HG03378 (cell line): ENCODE measurements at regions not wholly inside any gene's neighbourhood (a gene's known extent, or its start where the extent isn't known, plus 50 kb on each side); places are given as distances from the start of the nearest gene placed in this dataset.

Experiments used
- ATAC-seq: cut with Tn5 transposase; IDR thresholded peaks from one replicate; pipeline ENCODE4 v1.9.1; 2021; ENCODE audit warnings: mild to moderate bottlenecking, moderate library complexity; ENCODE audit not compliant: unreplicated experiment

DNA sequence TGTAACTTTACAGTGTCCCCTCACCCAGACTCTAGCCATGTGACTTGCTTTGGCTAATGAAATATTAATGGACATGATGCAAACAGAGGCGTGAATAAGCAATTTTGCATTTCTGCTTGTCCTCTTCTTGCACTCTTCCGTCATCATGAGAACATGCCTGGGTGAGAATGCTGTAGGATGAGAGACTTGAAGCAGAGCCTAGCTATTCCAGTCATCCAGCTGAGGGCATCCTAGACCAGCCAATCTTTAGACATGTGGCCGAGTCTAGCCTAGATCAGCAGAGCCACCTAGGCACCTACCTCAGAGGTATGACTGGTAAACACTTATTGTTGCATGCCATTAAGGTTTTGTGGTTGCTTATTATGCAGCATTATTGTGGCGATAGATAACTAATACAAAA, 450.5 kb upstream of the AZI2 start:
- no peak for ATAC-seq

DNA sequence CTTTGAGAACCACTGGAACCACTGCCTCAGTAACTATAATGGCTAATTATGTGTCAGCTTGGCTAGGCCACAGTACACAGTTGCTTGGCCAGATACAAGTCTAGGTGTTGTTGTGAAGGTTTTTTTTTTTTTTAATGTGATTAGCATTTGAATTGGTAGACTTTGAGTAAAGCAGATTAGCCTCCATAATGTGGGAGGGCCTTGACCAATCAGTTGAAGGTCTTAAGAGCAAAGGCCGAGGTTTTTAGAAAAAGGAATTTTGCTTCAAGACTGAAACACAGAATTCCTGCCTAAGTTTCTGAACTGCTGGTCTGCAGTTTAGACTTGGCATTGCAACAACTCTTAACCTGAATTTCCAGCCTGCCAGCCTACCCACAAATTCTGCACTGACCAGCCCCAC, 451.6 kb upstream of the AZI2 start:
- ATAC-seq: no peak

DNA sequence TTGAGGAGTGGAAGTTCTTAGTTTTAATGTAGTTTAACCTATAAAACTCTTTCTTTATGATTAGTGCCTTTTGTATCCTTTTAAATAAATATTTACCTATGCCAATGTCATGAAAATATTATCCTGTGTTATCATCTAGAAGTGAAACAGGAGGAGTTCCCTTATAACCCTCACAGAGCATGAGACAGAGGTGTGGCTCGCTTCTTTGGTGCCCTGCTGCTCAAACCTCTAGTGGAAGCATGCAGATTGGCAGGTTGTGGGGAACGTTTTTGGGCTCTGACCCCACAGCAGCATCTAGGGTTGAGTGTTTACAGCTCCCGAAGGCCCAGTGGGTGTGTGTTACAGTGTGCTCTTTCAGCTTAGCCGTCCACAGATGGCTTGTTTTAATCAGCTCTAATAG, 459.4 kb upstream of the AZI2 start:
- ATAC-seq: no peak

DNA sequence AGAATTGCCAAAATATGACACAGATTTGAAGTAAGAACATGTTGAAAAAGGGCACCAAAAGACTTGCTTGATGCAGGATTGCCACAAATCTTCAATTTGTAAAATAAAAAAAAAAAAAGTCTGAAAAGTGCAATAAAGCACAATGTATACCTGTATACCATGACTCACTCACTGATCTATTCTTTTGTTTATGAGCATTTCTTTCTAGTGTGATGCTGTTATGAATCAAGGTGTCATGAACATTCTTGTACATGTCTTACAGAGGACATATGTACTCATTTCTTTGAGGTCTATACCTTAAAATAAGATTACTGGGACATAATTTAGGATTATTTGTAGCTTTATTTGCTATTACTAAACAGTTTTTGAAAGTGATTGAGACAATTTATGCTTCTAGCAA, 464.9 kb upstream of the RBMS3 start:
- ATAC-seq: no peak

DNA sequence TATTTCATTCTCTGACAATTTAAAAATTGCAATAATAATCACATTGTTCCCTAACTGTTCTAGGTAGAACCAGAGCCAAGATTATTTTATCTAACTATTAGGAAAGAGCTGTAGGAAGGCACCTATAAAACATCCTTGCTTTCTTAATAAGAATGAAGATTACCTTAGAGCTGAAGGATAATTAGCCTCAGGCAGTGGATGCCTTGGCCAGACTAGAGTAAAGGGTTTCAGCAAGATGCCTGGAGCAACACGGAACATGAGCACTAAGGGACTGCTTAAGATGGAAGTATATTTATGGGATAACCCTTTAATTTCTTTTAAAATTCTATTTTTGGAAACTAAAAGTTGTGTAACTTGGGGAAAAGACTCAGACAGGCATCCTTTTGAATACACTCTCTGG, 456.6 kb upstream of the RBMS3 start:
- no peak for ATAC-seq

DNA sequence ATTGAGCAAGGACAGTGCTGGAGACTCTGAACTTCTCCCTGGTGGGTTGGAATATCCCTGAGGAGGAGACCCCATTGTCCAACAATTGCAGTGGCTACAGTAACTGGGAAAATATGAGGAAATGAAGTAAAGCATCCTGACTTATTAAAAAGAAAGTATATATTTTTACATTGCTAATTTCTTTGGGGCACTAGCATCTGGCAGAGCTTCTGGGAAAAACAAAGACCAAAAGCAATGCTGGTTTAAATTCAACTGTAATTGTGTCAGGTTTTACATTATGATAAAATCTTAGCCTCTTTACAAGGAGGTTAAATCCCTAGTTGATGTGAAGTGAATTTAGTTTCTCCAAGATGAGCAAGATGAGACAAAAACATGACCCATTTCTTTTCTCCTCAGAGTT, 454.0 kb upstream of the RBMS3 start:
- ATAC-seq: no peak

DNA sequence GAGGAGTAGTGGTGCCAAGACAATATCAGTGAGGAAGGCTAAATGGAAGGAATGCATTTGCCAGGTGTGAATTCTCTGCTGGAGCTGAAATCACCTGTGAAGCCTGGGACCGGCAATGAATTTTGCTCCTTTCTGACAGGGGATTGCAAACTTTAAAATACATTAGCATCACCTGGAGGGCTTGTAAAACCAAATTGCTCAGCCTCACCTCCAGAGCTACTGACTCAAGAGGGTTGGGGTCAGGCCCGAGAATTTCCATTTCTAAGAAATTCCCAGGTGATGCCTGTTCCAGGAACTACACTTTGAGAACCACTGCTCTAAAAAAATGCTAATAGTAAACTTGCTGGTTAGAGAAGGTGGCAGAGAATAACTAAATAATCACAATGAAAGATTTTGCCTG, 445.6 kb upstream of the RBMS3 start:
- ATAC-seq: no peak

DNA sequence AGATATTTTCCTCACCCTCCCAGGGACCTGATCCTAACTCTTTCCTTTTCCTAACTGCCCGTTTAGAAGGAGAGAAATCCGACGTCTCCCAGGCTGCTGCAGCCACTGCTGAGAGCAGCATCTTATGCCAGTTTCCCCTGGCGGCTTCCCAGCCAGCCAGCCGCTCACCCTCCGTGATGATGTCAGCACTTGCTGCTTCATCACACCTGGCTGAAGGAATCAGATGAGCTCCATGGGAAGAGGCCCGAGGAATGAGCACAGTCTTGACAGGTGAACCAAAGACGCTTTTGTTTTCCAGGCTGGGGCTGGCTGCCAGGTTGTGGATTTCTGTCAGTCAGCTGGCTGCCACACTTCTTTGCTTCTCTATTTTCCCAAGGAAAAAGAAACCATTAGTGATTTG, 445.1 kb upstream of the RBMS3 start:
- no peak for ATAC-seq

DNA sequence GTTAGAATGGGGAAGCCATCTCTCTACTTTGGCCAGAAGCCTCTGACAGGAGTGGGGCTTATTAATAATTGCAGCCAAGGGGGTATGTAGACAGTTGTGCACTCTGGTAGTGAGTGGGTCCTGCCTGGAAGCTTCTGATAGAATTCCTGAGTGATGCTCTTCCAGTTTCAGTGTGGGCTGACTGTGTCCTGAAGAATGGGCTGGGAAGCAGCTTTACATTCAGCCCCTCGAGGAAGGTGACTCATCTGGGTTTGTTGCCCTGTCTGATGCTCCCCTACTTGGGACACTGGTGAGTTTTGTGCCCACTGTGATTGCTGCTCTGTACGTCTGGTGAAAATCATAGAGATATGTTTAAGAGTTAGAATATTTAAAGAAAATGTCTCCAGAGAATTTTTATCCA, 444.7 kb upstream of the RBMS3 start:
- no peak for ATAC-seq

DNA sequence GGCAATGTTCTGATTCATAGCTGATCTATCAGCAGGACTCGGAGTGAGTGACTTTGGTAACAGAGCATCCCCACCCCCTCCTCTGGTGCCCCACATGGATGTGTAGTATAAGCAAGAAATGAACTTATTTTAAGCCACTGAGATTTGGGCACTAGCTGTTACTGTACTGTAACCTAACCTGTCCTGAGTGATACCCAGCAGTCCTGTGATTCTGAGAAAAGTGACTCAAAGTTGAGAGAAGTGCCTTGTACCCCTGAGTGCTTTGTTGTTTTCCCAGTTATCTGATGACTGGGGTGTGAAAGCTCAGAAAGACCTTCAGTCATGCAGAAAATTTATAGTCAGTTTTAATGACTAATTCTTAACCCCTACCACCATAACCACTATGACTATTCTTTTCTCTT, 439.9 kb upstream of the RBMS3 start:
- peak; percentile 81 for ATAC-seq

DNA sequence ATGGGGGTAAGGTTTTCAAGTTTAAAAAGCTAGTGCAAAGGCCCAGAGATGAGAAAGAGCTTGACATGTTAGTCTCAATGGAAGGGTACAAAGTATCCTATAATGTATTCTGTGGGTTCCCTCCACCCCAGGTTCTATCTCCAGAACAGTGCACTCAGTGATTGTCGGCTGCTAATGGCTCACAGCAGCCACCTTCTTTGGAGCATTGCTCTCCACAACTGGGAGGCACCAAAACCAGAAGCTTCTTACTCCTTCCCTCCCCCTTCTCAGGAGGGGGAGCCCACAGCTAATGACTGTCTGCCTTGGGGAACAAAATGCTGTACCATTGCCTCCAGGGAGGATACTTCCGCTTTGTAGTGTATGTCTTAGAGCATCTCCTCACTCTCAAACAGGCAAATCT, 439.4 kb upstream of the RBMS3 start:
- ATAC-seq: peak; percentile 2

DNA sequence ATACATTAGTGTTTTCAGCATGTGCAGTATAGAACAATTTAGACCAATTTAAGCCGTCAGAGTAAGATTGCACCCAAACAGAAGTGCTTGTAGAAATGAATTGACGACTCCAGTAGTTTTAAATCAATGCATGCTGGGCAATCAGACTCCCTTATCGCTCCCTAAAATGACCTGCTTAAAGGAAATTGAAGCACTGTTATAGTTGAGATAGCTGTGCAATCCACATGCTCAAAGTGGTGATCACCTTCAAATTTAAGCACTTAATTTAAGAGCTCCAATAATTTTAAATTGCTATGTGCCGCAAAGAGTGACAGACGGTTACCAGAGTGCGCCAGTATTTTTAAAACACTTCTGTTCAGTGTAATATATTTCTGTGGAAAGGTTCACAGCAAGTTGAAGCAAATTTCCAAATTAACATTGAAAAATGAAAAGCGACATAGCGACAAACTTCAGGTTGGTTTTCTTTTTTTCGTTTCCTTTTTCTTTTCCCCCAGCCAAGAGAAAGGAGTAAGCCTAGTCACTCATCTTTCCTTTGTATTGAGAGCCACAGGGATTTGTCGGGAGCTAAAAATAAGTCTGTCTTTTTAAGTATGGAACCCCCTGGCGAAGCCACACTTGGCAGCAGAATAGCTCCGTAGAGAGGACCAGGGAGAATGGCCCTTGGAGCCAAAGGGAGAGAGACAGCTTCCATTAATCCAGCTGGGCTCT, 436.4 kb upstream of the RBMS3 start:
- ATAC-seq: no peak

DNA sequence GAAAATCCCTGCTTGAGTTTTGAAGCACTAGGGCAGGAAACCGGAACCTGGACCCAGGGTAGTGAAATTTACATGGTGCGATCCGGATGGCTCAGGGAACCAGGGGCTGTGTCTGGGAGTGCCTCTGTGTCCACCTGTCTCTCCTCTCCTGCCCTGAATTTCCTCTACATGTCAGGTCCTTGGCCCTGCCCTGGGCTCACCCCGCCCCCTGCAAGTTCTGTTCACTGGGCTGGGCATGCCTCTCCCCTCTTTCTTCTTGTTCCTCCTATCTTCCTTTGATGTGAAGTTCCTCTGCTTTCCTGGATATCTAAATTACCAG, 435.9 kb upstream of the RBMS3 start:
- ATAC-seq: no peak

DNA sequence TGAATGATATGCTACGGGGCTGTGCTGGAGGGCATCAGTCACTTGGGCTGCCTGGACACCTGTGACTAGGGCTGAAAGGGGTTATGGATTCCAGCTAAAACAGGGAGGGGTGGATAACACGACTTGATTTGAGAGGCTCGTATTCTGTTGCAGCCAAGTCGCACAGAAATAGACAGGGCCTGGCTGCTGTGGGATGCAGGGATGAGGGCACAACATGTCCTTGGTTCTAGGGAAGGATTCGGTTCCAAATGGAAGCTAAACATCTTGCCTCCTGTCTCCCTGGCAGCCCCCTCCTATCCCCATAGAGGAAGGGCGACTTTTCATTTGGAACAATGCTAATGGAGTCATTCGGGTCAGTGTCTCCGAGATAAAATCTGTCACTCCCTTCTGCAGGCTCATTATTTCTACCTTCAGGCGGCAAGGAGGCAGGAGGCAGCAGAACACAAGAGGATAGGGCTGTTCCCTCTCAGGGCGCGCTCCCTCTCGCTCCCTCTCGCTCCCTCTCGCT, 433.8 kb upstream of the RBMS3 start:
- ATAC-seq: no peak

DNA sequence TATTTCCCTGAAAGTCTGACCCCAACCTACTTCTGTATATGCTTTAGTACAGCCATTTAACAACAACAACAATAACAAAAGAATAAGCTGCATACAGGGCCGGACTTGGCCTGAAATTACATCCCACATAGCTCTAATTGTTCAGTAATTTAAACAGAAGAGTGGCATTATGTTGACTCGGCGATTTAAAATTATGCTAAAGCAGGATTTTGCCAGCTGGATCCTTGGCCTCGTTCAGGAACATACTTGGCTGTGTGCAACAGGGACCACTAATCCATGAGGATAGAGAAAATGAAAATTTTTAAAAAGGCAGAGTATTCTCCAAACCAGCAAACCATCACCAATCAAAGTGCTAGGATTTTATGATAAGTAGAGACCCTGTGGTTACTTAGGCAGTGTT, 433.1 kb upstream of the RBMS3 start:
- no peak for ATAC-seq

DNA sequence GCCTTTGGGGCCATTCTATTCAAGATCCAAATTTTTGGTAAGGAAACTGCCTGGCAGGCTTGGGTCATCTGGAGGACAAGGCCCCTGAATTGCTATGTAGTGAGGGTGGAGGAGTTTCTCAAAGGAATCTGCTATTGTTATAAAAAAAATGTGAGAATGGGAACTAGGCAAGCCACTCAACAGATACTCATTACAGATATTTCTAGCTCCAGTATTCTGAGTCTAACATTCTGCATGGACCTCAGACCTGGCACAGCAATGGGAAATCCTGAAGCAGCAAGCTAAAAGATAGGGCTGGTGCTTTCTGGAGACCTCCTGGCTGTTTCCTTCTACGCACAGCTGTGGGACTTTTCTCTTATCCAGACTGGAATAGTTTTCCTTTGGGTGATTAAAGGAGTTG, 430.7 kb upstream of the RBMS3 start:
- no peak for ATAC-seq

DNA sequence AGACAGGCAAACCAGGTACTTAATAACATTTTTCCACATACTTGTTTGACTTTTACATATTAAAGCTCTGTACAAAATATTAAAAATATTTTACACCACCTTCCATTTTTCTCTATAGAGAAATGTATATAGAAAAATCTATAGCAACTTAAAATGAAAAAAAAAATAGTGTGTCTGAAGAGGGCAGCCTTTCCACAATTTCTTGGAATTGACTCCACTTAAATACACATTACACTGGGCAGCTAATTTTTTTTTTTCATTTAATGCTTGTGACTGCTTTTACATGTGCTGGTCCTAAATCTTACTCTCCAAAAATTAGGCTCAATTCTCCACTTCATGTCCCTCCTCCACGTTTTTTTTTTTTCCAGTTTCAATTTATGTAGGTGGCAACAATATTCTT, 427.0 kb upstream of the RBMS3 start:
- no peak for ATAC-seq

DNA sequence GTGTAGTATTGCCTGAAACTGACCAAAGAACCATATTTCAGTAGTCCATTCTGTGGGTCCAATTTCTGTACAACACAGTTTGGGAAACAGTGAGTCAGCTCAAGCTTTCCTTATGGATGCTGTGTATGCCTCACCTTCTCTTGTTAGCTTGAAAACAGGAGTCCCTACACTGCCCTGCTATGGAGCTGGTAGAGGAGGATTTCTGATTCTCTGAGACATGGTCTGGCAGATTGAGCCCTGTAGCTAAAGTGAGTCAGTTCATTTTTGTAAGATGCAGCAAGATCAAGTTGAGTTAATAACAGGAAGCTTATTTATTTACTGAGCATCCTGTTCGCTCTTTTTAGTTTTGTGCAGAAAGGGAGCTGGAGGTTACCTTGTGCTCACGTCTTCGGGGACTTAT, 424.1 kb upstream of the RBMS3 start:
- ATAC-seq: no peak

DNA sequence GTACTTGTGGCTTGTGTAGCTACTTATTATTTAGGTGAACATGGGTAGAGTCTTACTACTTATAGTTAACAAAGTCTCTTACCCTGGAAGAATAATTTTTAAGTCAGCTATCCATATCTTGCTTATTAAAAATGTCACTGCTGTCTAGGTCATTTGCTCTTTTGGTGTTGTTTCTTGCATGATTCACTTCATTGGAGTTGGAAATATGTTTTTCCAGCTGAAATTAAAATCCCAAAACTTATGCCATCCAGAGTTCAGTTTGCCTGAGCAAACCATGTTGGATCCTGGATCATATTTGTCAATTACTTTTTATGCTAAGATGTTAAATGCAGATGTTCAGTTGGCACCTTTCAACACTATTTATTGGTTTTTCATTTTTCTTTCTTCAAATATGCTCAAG, 421.0 kb upstream of the RBMS3 start:
- no peak for ATAC-seq

DNA sequence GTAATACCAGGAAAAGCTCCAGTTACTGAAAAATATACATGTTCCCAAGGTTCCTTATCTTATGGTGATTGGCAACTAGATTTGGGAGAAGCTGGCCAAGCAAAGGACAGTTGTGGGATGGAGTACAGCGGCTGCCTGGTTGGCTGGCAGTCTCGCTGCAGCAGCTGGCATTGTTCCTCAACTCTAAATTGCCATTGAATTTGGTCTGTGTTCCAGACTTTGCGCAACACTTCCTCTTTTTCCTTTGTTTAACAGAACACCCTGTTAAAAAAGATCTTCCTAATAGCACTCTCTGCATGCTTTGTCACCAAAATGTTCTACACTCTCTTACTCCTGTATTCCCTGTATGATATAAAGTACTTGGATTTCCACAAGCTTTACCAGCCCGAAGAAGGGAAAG, 420.6 kb upstream of the RBMS3 start:
- ATAC-seq: no peak

DNA sequence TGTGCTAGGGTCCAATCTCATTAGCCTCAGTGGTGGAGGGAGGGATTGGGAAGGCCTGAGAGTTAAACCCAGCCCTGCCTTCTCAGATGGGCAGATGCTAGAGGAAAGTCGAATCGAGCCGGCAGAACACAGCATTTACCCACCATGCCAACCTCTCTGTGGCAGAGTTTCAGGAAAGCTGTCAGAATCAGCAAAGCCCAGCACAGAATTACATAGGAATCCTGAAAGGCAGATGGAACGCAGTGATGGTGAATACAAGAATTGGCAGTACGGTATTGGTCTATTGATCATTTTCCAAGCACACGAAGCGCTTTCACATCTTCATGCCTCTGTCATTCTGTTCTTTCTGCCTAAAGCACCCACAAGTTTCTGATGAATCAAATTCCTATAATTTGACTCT, 417.7 kb upstream of the RBMS3 start:
- ATAC-seq: no peak

DNA sequence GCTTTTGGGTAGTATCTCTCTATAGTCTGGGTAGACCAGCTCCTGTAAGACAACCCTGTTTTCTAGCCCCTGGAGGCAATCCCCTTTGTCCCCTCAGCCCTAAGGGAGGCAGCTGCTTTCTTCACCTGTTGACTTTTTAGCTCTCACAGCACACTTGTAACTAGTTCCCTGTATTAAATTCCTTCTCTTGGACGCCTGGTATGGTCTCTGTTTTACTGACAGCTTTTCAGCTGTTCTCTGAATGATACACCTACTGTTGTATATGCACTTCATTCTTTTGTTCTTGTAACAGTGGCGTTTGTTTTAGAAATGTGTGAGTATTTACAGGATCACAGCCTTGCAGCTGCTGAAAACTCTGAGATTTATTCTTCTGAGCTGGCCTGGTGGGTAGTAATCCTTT, 413.0 kb upstream of the RBMS3 start:
- ATAC-seq: no peak

DNA sequence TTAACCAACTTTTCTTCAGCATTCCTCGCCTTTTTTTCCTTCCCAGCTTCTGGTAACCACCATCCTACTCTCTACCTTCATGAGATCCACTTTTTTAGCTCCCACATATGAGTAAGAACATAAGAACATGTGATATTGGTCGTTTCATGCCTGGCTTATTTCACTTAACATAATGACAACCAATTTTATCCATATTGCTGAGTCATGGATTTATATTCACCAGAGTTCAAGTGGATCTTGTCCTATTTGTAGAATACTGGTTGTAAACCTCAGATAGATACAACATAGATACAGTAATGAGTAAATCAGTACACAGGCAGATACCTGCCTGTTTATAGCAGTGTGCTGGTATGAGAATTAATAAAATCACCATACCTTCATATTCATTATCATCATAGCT, 412.0 kb upstream of the RBMS3 start:
- no peak for ATAC-seq

DNA sequence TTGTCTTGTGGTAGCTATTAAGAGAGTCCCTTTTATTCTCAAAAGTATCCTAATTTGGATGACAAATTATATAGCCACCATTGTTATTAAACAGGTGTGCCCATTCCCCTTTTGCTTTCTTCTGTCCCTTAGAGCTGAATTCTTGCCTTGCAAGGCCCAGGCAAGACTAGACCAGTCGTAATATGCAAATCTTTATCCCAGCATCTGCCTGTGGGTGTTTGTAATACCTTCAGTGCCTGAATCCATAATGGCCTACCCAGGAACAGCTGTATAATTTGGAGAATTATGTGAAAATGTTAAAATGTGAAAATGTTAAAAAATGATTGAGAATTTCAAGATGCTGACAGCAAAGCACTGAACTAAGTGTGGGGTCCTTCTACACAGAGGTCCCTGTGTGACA, 403.0 kb upstream of the RBMS3 start:
- no peak for ATAC-seq
